Lung microvascular endothelial cell (primary cell): ENCODE measurements at regions not wholly inside any gene's neighbourhood (a gene's known extent, or its start where the extent isn't known, plus 50 kb on each side); places are given as distances from the start of the nearest gene placed in this dataset.
"Not testable (repeated sequence)": the region's sequence is repeated elsewhere in the genome, so short reads cannot be mapped to it uniquely, and the experiment has no call there.

Source experiments
- DNase-seq, 2 donors: peaks; one replicate each; pipeline versions ENCODE4 v3.0.0 to v3.0.0-alpha.2; 2010; ENCODE audit warnings: low read depth in 2 of 2

DNA sequence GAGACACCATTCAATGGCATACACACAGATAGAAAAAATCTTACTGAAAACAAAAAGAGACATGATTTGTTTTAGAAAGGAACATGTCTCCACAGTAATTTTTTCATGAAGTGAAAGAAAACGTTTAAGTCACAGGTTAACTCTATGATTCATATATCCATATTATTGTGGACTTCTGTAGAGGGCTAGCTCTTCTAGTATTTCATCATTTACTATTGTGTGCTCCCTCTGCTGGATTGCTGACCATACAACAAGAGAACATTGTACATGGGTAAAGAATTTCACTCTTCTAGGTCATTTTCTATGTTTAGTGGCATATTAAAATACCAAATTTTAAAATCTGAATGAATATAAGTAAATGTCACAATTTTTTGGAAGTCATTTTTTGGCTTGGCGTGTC lies 91.8 kb upstream of the POU3F4 start:
- DNase-seq: peak; percentile 1 to 11

DNA sequence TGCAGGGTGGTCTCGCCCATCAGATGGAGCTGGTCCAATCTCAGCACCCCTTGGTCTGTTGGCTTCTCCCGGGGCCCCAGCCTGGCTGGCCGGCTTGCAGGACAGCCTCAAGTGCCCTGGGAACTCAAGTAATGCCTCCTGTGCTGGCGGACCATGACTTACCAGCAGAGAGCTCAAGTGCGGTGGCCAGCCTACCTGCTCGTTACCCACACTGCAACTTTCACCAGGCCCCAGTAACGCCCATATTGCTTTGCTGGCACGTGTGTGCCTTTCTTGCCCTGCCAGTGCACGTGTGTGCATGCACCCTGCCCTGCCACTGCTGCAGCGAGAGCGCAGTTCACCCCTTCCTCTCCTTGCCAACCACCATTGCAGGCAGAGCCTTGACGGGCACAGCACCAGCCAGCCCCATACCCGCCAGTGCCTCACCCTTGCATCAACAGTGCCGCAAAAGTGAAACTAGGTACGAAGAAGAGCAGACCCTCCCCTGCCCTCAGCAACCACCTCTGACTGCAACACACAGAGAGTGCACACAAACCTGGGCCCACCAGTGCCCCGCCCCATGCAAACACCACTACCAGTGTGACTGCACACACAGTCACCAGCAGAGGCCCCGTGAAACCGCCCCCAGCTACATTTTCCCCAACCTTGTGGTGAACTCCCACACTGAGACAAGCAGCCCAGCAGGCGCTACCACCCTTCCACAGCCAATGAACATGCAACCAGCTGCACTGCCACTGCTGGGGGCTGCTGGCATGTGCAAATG lies 88.9 kb upstream of the POU3F4 start:
- DNase-seq: no peak

DNA sequence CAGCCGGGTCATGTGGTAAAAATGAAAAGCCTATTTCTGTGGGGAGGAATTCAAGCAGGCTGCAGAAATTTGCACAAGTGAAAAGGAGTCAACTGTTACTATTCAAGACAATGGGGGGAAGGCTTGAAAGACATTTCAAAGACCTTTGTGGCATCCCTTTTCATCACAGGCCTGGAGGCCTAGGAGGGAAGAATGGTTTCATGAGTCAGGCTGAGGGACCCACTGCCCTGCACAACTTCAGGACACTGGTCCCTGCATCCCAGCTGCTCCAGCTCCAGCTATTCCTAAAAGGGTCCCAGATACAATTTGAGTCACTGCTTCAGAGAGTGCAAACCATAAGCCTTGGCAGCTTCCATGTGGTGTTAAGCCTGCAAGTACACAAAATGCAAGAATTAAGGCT lies 85.3 kb upstream of the POU3F4 start:
- DNase-seq: no peak

DNA sequence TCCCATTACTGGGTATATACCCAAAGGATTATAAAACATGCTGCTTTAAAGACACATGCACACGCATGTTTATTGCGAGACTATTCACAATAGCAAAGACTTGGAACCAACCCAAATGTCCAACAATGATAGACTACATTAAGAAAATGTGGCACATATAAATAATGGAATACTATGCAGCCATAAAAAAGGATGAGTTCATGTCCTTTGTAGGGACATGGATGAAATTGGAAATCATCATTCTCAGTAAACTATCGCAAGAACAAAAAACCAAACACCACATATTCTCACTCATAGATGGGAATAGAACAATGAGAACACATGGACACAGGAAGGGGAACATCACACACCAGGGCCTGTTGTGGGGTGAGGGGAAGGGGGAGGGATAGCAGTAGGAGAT lies 65.5 kb upstream of the POU3F4 start:
- DNase-seq: not testable (repeated sequence)

DNA sequence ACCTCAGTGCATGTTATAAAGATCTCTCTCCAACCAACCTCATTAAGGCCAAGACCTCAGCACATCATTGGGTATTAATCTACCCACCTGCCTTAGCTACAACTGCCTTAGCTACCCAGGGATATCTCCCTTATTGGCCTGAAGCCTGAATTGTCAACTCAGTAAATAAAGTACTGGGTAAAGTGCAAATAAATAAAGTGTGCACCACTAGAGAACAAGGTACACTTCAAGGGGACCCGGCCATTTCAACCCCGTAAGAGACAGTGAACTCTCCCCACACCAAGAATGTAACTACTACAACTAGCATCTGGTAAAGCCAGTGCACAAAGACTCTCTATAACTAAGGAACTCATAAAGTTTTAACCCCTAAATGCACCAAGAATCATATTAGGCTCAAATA lies 61.7 kb upstream of the POU3F4 start:
- DNase-seq: no peak
